ENCODE measurements at regions not wholly inside any gene's neighbourhood (a gene's known extent, or its start where the extent isn't known, plus 50 kb on each side); places are given as distances from the start of the nearest gene placed in this dataset.

DNA sequence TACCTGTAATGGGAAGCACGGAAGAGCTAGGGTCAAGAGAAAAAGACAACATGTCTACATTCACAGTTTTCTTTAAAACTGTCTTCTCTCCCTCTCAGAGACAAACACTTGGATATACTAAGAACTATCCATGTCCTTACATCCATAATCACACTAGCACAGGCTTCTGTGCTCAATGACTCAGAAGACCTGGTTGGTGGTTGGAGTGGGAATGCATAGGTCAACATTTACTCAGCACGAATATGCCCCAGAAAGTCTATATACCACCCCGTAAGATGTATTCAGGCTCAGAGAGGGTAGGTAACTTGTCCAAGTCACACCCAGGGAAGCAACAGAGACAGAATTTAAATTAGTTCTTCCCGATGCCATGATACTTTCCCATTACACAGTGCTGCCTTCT lies 891.1 kb downstream of the TUSC7 start:
- TF ChIP-seq, protein P1, sequence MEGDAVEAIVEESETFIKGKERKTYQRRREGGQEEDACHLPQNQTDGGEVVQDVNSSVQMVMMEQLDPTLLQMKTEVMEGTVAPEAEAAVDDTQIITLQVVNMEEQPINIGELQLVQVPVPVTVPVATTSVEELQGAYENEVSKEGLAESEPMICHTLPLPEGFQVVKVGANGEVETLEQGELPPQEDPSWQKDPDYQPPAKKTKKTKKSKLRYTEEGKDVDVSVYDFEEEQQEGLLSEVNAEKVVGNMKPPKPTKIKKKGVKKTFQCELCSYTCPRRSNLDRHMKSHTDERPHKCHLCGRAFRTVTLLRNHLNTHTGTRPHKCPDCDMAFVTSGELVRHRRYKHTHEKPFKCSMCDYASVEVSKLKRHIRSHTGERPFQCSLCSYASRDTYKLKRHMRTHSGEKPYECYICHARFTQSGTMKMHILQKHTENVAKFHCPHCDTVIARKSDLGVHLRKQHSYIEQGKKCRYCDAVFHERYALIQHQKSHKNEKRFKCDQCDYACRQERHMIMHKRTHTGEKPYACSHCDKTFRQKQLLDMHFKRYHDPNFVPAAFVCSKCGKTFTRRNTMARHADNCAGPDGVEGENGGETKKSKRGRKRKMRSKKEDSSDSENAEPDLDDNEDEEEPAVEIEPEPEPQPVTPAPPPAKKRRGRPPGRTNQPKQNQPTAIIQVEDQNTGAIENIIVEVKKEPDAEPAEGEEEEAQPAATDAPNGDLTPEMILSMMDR (conservative IDR thresholded peaks at IDR 0.05; ENCODE audit: low read depth, low read length) = no peak
- DNase-seq (ENCODE audit: low read depth) = no peak
- H3K4me3 ChIP-seq (ENCODE audit: low read depth, low read length) = no peak overlapping the region

DNA sequence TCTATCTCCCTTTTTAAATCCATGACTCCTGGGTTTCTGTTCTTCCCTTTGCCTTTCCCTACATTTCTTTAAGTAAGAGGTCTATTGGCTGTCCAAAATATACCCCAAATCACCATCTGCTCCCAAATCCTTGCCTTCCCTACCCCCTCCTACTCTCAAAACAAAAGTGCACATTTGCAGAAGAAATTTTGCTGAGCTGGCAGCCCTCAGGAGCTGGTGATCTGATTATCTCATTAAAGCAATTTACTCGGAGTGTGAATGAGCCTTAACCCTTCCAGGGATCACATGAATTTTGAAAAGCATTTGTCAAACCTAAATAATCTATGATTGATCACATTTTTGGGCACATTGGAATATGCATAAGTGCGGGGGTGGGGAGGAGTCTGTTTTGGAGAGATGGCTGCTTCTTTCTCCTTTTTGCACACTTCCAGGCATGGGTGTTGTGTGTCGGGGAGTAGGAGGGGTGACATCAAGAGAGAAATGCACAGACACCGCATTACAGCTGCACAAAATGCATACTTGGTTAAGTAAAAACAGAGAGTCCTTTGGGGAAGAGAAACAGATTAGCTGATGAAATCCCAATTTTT lies 892.6 kb downstream of the TUSC7 start:
- no peak overlapping the region for H3K4me3 ChIP-seq (ENCODE audit: low read depth, low read length)
- no peak for DNase-seq (ENCODE audit: low read depth)
- TF ChIP-seq, protein P1 (conservative IDR thresholded peaks at IDR 0.05; ENCODE audit: low read depth, low read length) = no peak

DNA sequence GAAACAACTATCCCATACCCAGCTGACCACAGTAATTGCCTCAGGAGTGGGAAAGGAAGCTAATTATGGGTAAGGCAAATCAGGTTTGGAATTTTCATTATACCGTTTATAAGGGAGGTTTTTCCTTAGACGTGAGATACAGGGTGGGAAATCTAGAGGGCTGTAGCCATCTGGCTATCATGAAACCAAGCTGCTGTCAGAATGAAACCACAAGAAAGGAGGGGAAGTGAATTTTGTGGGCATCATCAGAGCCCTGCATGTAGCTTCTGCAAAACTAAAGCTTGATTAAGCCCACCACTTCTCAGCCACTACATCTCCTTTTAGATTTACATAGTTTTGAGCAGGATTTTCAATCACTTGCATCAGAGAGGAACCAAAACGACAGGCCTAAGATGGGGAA lies 893.5 kb downstream of the TUSC7 start:
- no peak for DNase-seq (ENCODE audit: low read depth)
- H3K4me3 ChIP-seq (ENCODE audit: low read depth, low read length) = no peak overlapping the region
- TF ChIP-seq, protein P1 (conservative IDR thresholded peaks at IDR 0.05; ENCODE audit: low read depth, low read length) = no peak

DNA sequence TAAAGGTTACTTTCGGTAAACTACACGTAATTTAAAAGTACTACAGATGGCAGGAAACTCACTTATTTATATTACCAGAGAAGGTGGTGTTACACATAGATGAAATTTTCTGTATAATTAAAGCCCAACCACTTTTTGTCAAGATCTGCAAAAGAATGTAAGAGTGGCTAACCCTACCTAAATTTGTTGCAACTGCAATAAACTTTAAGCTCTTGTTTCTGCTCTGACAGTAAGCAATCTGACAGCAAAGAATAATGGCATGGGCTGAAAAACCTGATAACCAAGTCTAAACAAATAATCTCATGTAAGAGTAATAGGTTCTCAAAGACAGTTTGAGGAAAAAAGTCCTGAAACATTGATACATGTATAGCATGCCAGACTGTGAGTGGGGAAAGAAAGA lies 897.3 kb downstream of the TUSC7 start:
- DNase-seq (ENCODE audit: low read depth) = no peak
- TF ChIP-seq, protein P1 (conservative IDR thresholded peaks at IDR 0.05; ENCODE audit: low read depth, low read length) = no peak
- H3K4me3 ChIP-seq (ENCODE audit: low read depth, low read length) = no peak overlapping the region

DNA sequence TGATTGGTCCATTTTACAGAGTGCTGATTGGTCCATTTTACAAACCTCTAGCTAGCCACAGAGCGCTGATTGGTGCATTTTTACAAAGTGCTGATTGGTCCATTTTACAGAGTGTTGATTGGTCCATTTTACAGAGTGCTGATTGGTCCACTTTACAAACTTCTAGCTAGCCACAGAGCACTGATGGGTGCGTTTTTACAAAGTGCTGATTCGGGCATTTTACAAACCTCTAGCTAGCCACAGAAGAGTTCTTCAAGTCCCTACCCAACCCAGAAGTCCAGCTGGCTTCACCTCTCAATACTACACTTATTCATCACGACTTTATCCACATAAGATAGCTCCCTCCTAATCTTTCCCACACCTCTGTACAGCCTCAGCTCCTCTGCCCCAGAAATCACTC lies 899.8 kb downstream of the TUSC7 start:
- H3K4me3 ChIP-seq (ENCODE audit: low read depth, low read length) = no peak overlapping the region
- no peak for DNase-seq (ENCODE audit: low read depth)
- TF ChIP-seq, protein P1 (conservative IDR thresholded peaks at IDR 0.05; ENCODE audit: low read depth, low read length) = no peak

DNA sequence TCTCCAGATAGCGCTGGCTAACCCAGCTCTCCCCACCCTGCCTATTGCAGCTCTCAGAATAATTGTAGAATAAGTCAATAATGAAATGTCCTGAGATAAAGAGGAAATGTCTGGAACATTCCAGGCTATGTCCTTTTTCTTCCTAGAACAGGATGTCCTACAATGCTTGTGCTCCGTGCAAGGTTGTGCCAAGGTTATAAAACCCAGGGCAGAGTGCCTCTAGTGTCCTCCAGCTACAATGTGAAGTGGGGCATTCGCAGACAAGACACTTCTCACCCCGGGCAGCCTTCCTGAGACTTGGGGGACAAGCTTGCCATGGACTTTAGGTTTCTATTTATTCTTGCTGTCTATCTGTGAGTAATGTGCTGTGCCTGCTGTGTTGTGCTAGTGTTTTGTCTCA lies 900.6 kb downstream of the TUSC7 start:
- H3K4me3 ChIP-seq (ENCODE audit: low read depth, low read length) = no peak overlapping the region
- no peak for DNase-seq (ENCODE audit: low read depth)
- TF ChIP-seq, protein P1 (conservative IDR thresholded peaks at IDR 0.05; ENCODE audit: low read depth, low read length) = no peak

DNA sequence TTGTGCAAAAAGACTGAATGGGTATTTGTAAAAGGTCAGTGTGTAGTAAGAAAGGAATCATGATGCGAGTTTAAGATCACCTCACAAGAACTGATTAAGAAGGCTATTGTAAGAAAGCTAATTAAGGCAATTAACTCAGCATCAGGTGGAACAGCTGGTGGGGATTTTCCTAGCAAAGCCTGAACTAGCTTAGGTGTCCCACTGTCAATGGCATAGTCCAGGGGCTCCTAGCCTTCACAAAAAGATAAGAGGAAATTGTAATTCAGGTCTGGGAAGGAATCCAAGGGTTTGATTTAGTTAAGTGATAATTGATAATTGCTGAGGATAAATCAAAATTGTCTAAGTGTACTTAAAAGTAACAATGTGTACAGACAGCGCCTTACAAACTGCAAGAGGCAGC lies 901.6 kb downstream of the TUSC7 start:
- no peak for DNase-seq (ENCODE audit: low read depth)
- TF ChIP-seq, protein P1 (conservative IDR thresholded peaks at IDR 0.05; ENCODE audit: low read depth, low read length) = no peak
- no peak overlapping the region for H3K4me3 ChIP-seq (ENCODE audit: low read depth, low read length)

Measured in epithelial cell of proximal tubule (primary cell).